ENCODE measurements at regions not wholly inside any gene's neighbourhood (a gene's known extent, or its start where the extent isn't known, plus 50 kb on each side); places are given as distances from the start of the nearest gene placed in this dataset.
A peak's percentile ranks its signal among the peaks of the same experiment; 100 is the strongest.

DNA sequence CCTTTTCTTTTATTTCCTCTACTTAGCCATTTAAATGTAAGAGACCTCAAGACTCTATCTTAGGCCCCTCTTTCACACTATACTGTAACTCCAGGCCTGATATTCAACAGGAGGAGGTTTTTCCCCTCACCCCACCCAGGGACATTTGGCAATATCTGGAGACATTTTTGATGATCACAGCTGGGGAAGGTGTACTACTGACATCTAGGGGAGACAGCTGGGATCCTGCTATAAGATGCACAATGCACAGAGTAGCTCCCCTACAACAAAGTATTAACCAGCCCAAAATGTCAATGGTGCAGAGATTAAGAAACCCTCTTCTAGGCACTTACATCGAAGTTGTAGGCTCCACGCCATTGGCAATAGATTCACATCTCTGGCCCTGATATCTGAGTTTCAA lies 517.5 kb upstream of the UBE2E2 start:
- Histone ChIP-seq H3K27me3 (no peaks in the 10 kb centered on the region), H3K4me1 (peaks cover 0 to 21% (median 17%) of the 10 kb centered on the region in 4 donors), H3K36me3 (no peaks in the 10 kb centered on the region), H3K27ac (no peak overlapping the region), H3K9me3 (no peaks in the 10 kb centered on the region), H3K4me3 (no peak overlapping the region)
- no peak for DNase-seq
- WGBS, 2 donors: 89 to 90% methylated on average over 2 of the region's 2 CpGs
- intact Hi-C loops (cut with DNase I): loop anchor here (10.0 kb wide), 1 partner anchor 219 kb away; no protein-coding TSS in a partner anchor
- TF ChIP-seq CTCF (IDR thresholded peaks at IDR 0.05) (no peak), EP300 (IDR thresholded peaks at IDR 0.05) (no peak), POLR2AphosphoS5 (IDR thresholded peaks at IDR 0.05) (no peak), POLR2A (IDR thresholded peaks at IDR 0.05) (no peak)

GRCh38 chr3:22691407-22691806 lies 511.7 kb upstream of the UBE2E2 start:
- 75 to 76% methylated on average over 2 of the region's 2 CpGs for WGBS, 2 donors
- no peaks in the 10 kb centered on the region for H3K9me3 ChIP-seq
- intact Hi-C loops (cut with DNase I): no loop called here
- no peaks in the 10 kb centered on the region for H3K27me3 ChIP-seq
- H3K4me1 ChIP-seq: peaks cover 0 to 21% (median 17%) of the 10 kb centered on the region in 4 donors
- TF ChIP-seq POLR2A (IDR thresholded peaks at IDR 0.05) (no peak), EP300 (IDR thresholded peaks at IDR 0.05) (no peak), POLR2AphosphoS5 (IDR thresholded peaks at IDR 0.05) (no peak), CTCF (IDR thresholded peaks at IDR 0.05) (no peak)
- DNase-seq: no peak
- no peak overlapping the region for H3K27ac ChIP-seq
- no peak overlapping the region for H3K4me3 ChIP-seq
- H3K36me3 ChIP-seq: no peaks in the 10 kb centered on the region

DNA sequence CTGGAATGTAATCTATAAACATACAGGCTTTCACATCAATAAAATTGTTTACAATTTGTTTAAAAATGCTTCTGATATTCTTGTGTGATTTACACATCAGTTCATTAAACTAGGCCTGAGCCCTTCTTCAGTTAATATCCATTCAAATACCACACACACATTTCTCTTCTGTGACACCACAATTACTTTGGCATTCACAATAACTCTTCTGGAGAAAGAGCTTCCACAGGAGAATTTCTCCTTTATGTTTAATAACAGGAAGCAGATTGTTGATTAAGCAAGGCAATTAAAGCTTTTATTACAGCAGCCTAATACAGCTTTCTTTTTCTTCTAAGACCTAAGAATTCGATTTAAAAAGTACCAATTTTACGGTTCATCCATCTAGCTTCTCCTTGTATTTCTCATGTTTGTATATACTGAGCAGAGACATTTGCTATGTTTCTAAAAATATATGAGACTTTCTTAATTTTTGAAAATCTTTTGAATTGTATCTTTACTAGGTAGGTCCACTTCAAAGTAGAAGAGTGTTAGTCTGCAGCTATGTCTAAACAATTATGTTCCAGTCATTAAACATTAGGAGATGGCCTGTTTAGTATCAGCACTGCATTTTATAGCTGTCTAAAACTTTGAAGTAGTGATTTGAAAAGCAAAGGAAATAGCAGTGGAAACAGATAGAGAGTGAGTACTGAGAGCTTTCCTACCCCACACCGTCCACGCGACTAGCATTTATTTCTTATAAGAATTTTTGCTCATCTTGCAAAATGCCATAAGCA lies 511.1 kb upstream of the UBE2E2 start:
- intact Hi-C loops (cut with DNase I): no loop called here
- H3K4me1 ChIP-seq: peaks cover 0 to 21% (median 17%) of the 10 kb centered on the region in 4 donors
- H3K27me3 ChIP-seq: no peaks in the 10 kb centered on the region
- no peaks in the 10 kb centered on the region for H3K9me3 ChIP-seq
- no peak overlapping the region for H3K27ac ChIP-seq
- H3K36me3 ChIP-seq: no peaks in the 10 kb centered on the region
- no peak for DNase-seq
- no peak overlapping the region for H3K4me3 ChIP-seq
- peak; percentile 17 to 87 (median 66) for TF ChIP-seq POLR2AphosphoS5 (IDR thresholded peaks at IDR 0.05)
- no peak for TF ChIP-seq EP300 (IDR thresholded peaks at IDR 0.05)
- TF ChIP-seq POLR2A (IDR thresholded peaks at IDR 0.05): no peak
- 69 to 77% methylated on average over 5 of the region's 5 CpGs for WGBS, 2 donors

GRCh38 chr3:22700876-22701275 lies 502.3 kb upstream of the UBE2E2 start:
- H3K36me3 ChIP-seq: no peaks in the 10 kb centered on the region
- H3K4me1 ChIP-seq: no peaks in the 10 kb centered on the region
- H3K4me3 ChIP-seq: no peak overlapping the region
- no peak overlapping the region for H3K27ac ChIP-seq
- no peak for DNase-seq
- no peaks in the 10 kb centered on the region for H3K9me3 ChIP-seq
- intact Hi-C loops (cut with DNase I): no loop called here
- TF ChIP-seq POLR2A (IDR thresholded peaks at IDR 0.05) (no peak), CTCF (IDR thresholded peaks at IDR 0.05) (no peak), POLR2AphosphoS5 (IDR thresholded peaks at IDR 0.05) (no peak), EP300 (IDR thresholded peaks at IDR 0.05) (no peak)
- no peaks in the 10 kb centered on the region for H3K27me3 ChIP-seq

- H3K4me3 ChIP-seq: no peak overlapping the region
- no peak overlapping the region for H3K27ac ChIP-seq
- peaks cover 0 to 6% (median 3%) of the 10 kb centered on the region in 4 donors for H3K9me3 ChIP-seq
- H3K27me3 ChIP-seq: no peaks in the 10 kb centered on the region
- DNase-seq: no peak
- WGBS, 2 donors: 57 to 70% methylated on average over 3 of the region's 3 CpGs
- no peaks in the 10 kb centered on the region for H3K36me3 ChIP-seq
- intact Hi-C loops (cut with DNase I): no loop called here
- no peaks in the 10 kb centered on the region for H3K4me1 ChIP-seq
- TF ChIP-seq CTCF (IDR thresholded peaks at IDR 0.05): no peak
- no peak for TF ChIP-seq POLR2AphosphoS5 (IDR thresholded peaks at IDR 0.05)
- TF ChIP-seq POLR2A (IDR thresholded peaks at IDR 0.05): no peak
- TF ChIP-seq EP300 (IDR thresholded peaks at IDR 0.05): no peak
These were observed 499.0 kb upstream of the UBE2E2 start for GRCh38 chr3:22704166-22704565.
